Mesendoderm (in vitro differentiated cells): ENCODE measurements at regions not wholly inside any gene's neighbourhood (a gene's known extent, or its start where the extent isn't known, plus 50 kb on each side); places are given as distances from the start of the nearest gene placed in this dataset.
A peak's percentile ranks its signal among the peaks of the same experiment; 100 is the strongest.

Experiments
- DNase-seq: peaks from one replicate; pipeline ENCODE4 v3.0.0; 2013
- H2AK5ac ChIP-seq: 2 replicates; pipeline ENCODE4 v1.6.1; 2013; ENCODE audit warnings: low read length, inconsistent platforms
- H2BK120ac ChIP-seq: 2 replicates; pipeline ENCODE4 v1.6.1; 2013; ENCODE audit warnings: low read depth, mild to moderate bottlenecking, low read length, moderate library complexity, mixed read lengths
- H2BK15ac ChIP-seq: replicated peaks from 2 replicates; pipeline ENCODE4 v1.6.1; 2013; ENCODE audit warnings: low read depth, mild to moderate bottlenecking, moderate library complexity
- H2BK5ac ChIP-seq: 2 replicates; pipeline ENCODE4 v1.6.1; 2013; ENCODE audit warnings: low read length, inconsistent platforms
- H3K18ac ChIP-seq: 2 replicates; pipeline ENCODE4 v1.6.1; 2013; ENCODE audit warnings: mild to moderate bottlenecking, low read length, mixed read lengths
- H3K23ac ChIP-seq: one replicate; pipeline ENCODE4 v1.6.1; 2013; ENCODE audit warnings: low read length
- H3K27ac ChIP-seq: 2 replicates; pipeline ENCODE4 v1.5.1; 2013; ENCODE audit warnings: low read depth, mild to moderate bottlenecking, inconsistent platforms, low read length, moderate library complexity
- H3K27me3 ChIP-seq: 2 replicates; pipeline ENCODE4 v1.6.1; 2013; ENCODE audit warnings: low read length, control low read depth, mild to moderate bottlenecking, inconsistent platforms; ENCODE audit not compliant: insufficient read depth, poor library complexity
- H3K36me3 ChIP-seq: 2 replicates; pipeline ENCODE4 v1.6.1; 2013; ENCODE audit warnings: low read length, inconsistent platforms; ENCODE audit not compliant: control insufficient read depth, insufficient read depth
- H3K4ac ChIP-seq: one replicate; pipeline ENCODE4 v1.6.1; 2013; ENCODE audit warnings: low read depth, mild to moderate bottlenecking, low read length, moderate library complexity
- H3K4me1 ChIP-seq: 2 replicates; pipeline ENCODE4 v1.6.1; 2013; ENCODE audit warnings: low read depth, low read length, inconsistent platforms; ENCODE audit not compliant: control insufficient read depth
- H3K4me2 ChIP-seq: 2 replicates; pipeline ENCODE4 v1.6.1; 2013; ENCODE audit warnings: low read length
- H3K4me3 ChIP-seq: 2 replicates; pipeline ENCODE4 v1.5.1; 2013; ENCODE audit warnings: mild to moderate bottlenecking, low read length
- H3K56ac ChIP-seq: one replicate; pipeline ENCODE4 v1.6.1; 2013; ENCODE audit warnings: low read length
- H3K79me1 ChIP-seq: 2 replicates; pipeline ENCODE4 v1.6.1; 2013; ENCODE audit warnings: low read length, inconsistent platforms
- H3K79me2 ChIP-seq: 2 replicates; pipeline ENCODE4 v1.6.1; 2013; ENCODE audit warnings: mild to moderate bottlenecking, low read length; ENCODE audit not compliant: control insufficient read depth, insufficient read depth
- H3K9ac ChIP-seq: 2 replicates; pipeline ENCODE4 v1.6.1; 2013; ENCODE audit warnings: low read length, inconsistent platforms
- H4K5ac ChIP-seq: one replicate; pipeline ENCODE4 v1.6.1; 2013; ENCODE audit warnings: low read length
- H4K8ac ChIP-seq: one replicate; pipeline ENCODE4 v1.6.1; 2013; ENCODE audit warnings: low read depth, mild to moderate bottlenecking, control low read depth, low read length, moderate library complexity
- WGBS: extraction: QIAGEN DNeasy Blood & Tissue Kit; methylation state at CpG from one replicate; pipeline ENCODE4 v1.1.7; 2013; ENCODE audit warnings: low lambda C conversion rate, missing lambda C conversion rate; ENCODE audit not compliant: insufficient coverage; ENCODE audit errors: extremely low coverage; 5-methylcytosine and 5-hydroxymethylcytosine counted together

GRCh38 chr13:78437781-78438180, 165.6 kb downstream of the POU4F1 start:
- WGBS, result no CpG with 5 or more reads among the region's 4 CpGs
- no peak overlapping the region for H2BK5ac ChIP-seq
- H2AK5ac ChIP-seq, result no peak overlapping the region
- no peak for DNase-seq
- H3K4me2 ChIP-seq, result no peak overlapping the region
- no peaks in the 10 kb centered on the region for H3K79me2 ChIP-seq
- H3K79me1 ChIP-seq, result no peaks in the 10 kb centered on the region
- no peak overlapping the region for H3K18ac ChIP-seq
- H3K4me1 ChIP-seq, result no peaks in the 10 kb centered on the region
- H3K36me3 ChIP-seq, result no peaks in the 10 kb centered on the region
- no peak overlapping the region for H2BK120ac ChIP-seq
- no peak overlapping the region for H4K8ac ChIP-seq
- H3K56ac ChIP-seq, result no peak overlapping the region
- H3K4ac ChIP-seq, result no peak overlapping the region
- H3K9ac ChIP-seq, result no peak overlapping the region
- H3K27ac ChIP-seq, result no peak overlapping the region
- H3K27me3 ChIP-seq, result no peaks in the 10 kb centered on the region
- no peak overlapping the region for H3K23ac ChIP-seq
- no peak overlapping the region for H3K4me3 ChIP-seq
- no peak overlapping the region for H4K5ac ChIP-seq
- no peak overlapping the region for H2BK15ac ChIP-seq

GRCh38 chr13:78436311-78436710, 167.0 kb downstream of the POU4F1 start:
- DNase-seq, result no peak
- H3K79me1 ChIP-seq, result no peaks in the 10 kb centered on the region
- no peak overlapping the region for H2BK120ac ChIP-seq
- no peak overlapping the region for H3K9ac ChIP-seq
- no peak overlapping the region for H3K56ac ChIP-seq
- H3K27me3 ChIP-seq, result no peaks in the 10 kb centered on the region
- no peak overlapping the region for H3K23ac ChIP-seq
- H2AK5ac ChIP-seq, result no peak overlapping the region
- no peak overlapping the region for H3K27ac ChIP-seq
- no peak overlapping the region for H3K4me3 ChIP-seq
- H3K4me1 ChIP-seq, result no peaks in the 10 kb centered on the region
- no peak overlapping the region for H3K18ac ChIP-seq
- H4K8ac ChIP-seq, result no peak overlapping the region
- no peak overlapping the region for H2BK5ac ChIP-seq
- H3K79me2 ChIP-seq, result no peaks in the 10 kb centered on the region
- no peak overlapping the region for H3K4ac ChIP-seq
- no peak overlapping the region for H4K5ac ChIP-seq
- H3K4me2 ChIP-seq, result no peak overlapping the region
- no CpG with 5 or more reads among the region's 3 CpGs for WGBS
- H3K36me3 ChIP-seq, result no peaks in the 10 kb centered on the region
- no peak overlapping the region for H2BK15ac ChIP-seq

GRCh38 chr13:78431328-78431727, 172.0 kb downstream of the POU4F1 start:
- Histone ChIP-seq H4K8ac (no peak overlapping the region), H2BK120ac (no peak overlapping the region), H3K27me3 (no peaks in the 10 kb centered on the region), H3K18ac (no peak overlapping the region), H3K79me1 (no peaks in the 10 kb centered on the region), H3K9ac (no peak overlapping the region), H3K27ac (no peak overlapping the region), H4K5ac (no peak overlapping the region), H2BK5ac (no peak overlapping the region), H3K4me2 (no peak overlapping the region), H3K56ac (no peak overlapping the region), H2AK5ac (no peak overlapping the region), H3K4me3 (no peak overlapping the region), H2BK15ac (no peak overlapping the region), H3K79me2 (no peaks in the 10 kb centered on the region), H3K36me3 (no peaks in the 10 kb centered on the region), H3K4ac (no peak overlapping the region), H3K23ac (no peak overlapping the region), H3K4me1 (peaks cover 6% of the 10 kb centered on the region)
- no CpG with 5 or more reads among the region's 1 CpG for WGBS
- DNase-seq, result no peak

- Histone ChIP-seq H3K79me1 (no peaks in the 10 kb centered on the region), H3K27ac (no peak overlapping the region), H3K4me3 (no peak overlapping the region)
These were observed 172.5 kb downstream of the POU4F1 start for GRCh38 chr13:78430811-78431210.

GRCh38 chr13:78430166-78430791, 173.1 kb downstream of the POU4F1 start:
- DNase-seq, result peak; percentile 65
- peak overlapping the region; percentile 57 for H3K56ac ChIP-seq
- whole genome bisulfite sequencing, result no CpG with 5 or more reads among the region's 13 CpGs
- no peaks in the 10 kb centered on the region for H3K36me3 ChIP-seq
- no peak overlapping the region for H3K18ac ChIP-seq
- no peak overlapping the region for H3K4me2 ChIP-seq
- no peaks in the 10 kb centered on the region for H3K27me3 ChIP-seq
- no peak overlapping the region for H3K4me3 ChIP-seq
- no peak overlapping the region for H3K27ac ChIP-seq
- H3K4ac ChIP-seq, result no peak overlapping the region
- no peak overlapping the region for H3K23ac ChIP-seq
- no peak overlapping the region for H4K8ac ChIP-seq
- no peaks in the 10 kb centered on the region for H3K79me1 ChIP-seq
- H2BK120ac ChIP-seq, result no peak overlapping the region
- H2AK5ac ChIP-seq, result no peak overlapping the region
- H3K4me1 ChIP-seq, result peaks cover 6% of the 10 kb centered on the region
- no peak overlapping the region for H3K9ac ChIP-seq
- H4K5ac ChIP-seq, result no peak overlapping the region
- H2BK5ac ChIP-seq, result no peak overlapping the region
- no peaks in the 10 kb centered on the region for H3K79me2 ChIP-seq
- H2BK15ac ChIP-seq, result no peak overlapping the region

More at GRCh38 chr13:78430811-78431210, 172.5 kb downstream of the POU4F1 start:
- Histone ChIP-seq H4K8ac (no peak overlapping the region), H3K56ac (no peak overlapping the region), H3K9ac (no peak overlapping the region), H2BK5ac (no peak overlapping the region), H3K4me2 (no peak overlapping the region), H2AK5ac (no peak overlapping the region), H3K27me3 (no peaks in the 10 kb centered on the region), H4K5ac (no peak overlapping the region), H2BK15ac (no peak overlapping the region), H3K18ac (no peak overlapping the region), H3K23ac (no peak overlapping the region), H3K36me3 (no peaks in the 10 kb centered on the region), H3K4me1 (peaks cover 6% of the 10 kb centered on the region), H3K4ac (no peak overlapping the region), H3K79me2 (no peaks in the 10 kb centered on the region), H2BK120ac (no peak overlapping the region)
- no peak for DNase-seq
- no CpG with 5 or more reads among the region's 1 CpG for WGBS

GRCh38 chr13:78428646-78429045, 174.7 kb downstream of the POU4F1 start:
- Histone ChIP-seq H3K4ac (no peak overlapping the region), H2BK15ac (no peak overlapping the region), H3K56ac (no peak overlapping the region), H3K23ac (no peak overlapping the region), H3K4me2 (no peak overlapping the region), H3K79me2 (no peaks in the 10 kb centered on the region), H3K18ac (no peak overlapping the region), H3K79me1 (no peaks in the 10 kb centered on the region), H3K27me3 (no peaks in the 10 kb centered on the region), H4K8ac (no peak overlapping the region), H3K27ac (no peak overlapping the region), H4K5ac (no peak overlapping the region), H2AK5ac (no peak overlapping the region), H2BK5ac (no peak overlapping the region), H2BK120ac (no peak overlapping the region), H3K9ac (no peak overlapping the region), H3K36me3 (no peaks in the 10 kb centered on the region), H3K4me1 (peaks cover 6% of the 10 kb centered on the region), H3K4me3 (no peak overlapping the region)
- no CpG with 5 or more reads among the region's 2 CpGs for WGBS
- DNase-seq, result peak; percentile 0
